ENCODE measurements at regions not wholly inside any gene's neighbourhood (a gene's known extent, or its start where the extent isn't known, plus 50 kb on each side); places are given as distances from the start of the nearest gene placed in this dataset.

- TF ChIP-seq EZH2 (IDR thresholded peaks at IDR 0.05) (no peak), POLR2AphosphoS5 (IDR thresholded peaks at IDR 0.05; ENCODE audit: borderline replicate concordance, low read depth, low read length) (no peak), FOXP2 (optimal IDR thresholded peaks at IDR 0.05; ENCODE audit: control extremely low read depth, extremely low read length, insufficient read depth) (no peak)
Measured at GRCh38 chr1:177741476-177741875, 228.4 kb downstream of the SEC16B start.

Measured in SK-N-MC (cell line).